NOMO-1 treated with DMSO at 0.1 percent for 48 hours (cell line): ENCODE measurements at regions not wholly inside any gene's neighbourhood (a gene's known extent, or its start where the extent isn't known, plus 50 kb on each side); places are given as distances from the start of the nearest gene placed in this dataset.

Experiments used
- DNase-seq: peaks from one replicate; lab custom pipeline; 2025; ENCODE audit not compliant: unreplicated experiment; lab: John Stamatoyannopoulos, UW

GRCh38 chr13:34217343-34218025 is 399.5 kb downstream of the RFC3 start:
- no peak for DNase-seq

- DNase-seq = no peak
Measured at GRCh38 chr13:34223984-34224383, 406.0 kb downstream of the RFC3 start.

GRCh38 chr13:34224877-34225276 is 406.9 kb downstream of the RFC3 start:
- no peak for DNase-seq

- no peak for DNase-seq
Measured at GRCh38 chr13:34230271-34230670, 412.3 kb downstream of the RFC3 start.

GRCh38 chr13:34241332-34241731 is 423.4 kb downstream of the RFC3 start:
- DNase-seq = no peak

- no peak for DNase-seq
Measured at GRCh38 chr13:34243403-34243802, 425.5 kb downstream of the RFC3 start.

GRCh38 chr13:34246511-34246910 is 428.6 kb downstream of the RFC3 start:
- peak; percentile 34 for DNase-seq

- DNase-seq = no peak
Measured at GRCh38 chr13:34247596-34247995, 429.6 kb downstream of the RFC3 start.

GRCh38 chr13:34249546-34250039 is 431.6 kb downstream of the RFC3 start:
- no peak for DNase-seq

- no peak for DNase-seq
Measured at GRCh38 chr13:34250151-34250670, 432.3 kb downstream of the RFC3 start.

- no peak for DNase-seq
Measured at GRCh38 chr13:34254366-34254765, 436.4 kb downstream of the RFC3 start.

GRCh38 chr13:34255711-34256110 is 437.8 kb downstream of the RFC3 start:
- no peak for DNase-seq

- DNase-seq = peak; percentile 54
Measured at GRCh38 chr13:34256236-34256635, 438.3 kb downstream of the RFC3 start.

- peak; percentile 95 for DNase-seq
Measured at GRCh38 chr13:34257966-34258365, 440.0 kb downstream of the RFC3 start.

- DNase-seq = no peak
Measured at GRCh38 chr13:34258646-34259386, 440.9 kb downstream of the RFC3 start.

- peak; percentile 88 for DNase-seq
Measured at GRCh38 chr13:34263681-34264080, 445.7 kb downstream of the RFC3 start.

GRCh38 chr13:34265046-34265679 is 447.2 kb downstream of the RFC3 start:
- no peak for DNase-seq

- no peak for DNase-seq
Measured at GRCh38 chr13:34276764-34277163, 458.8 kb downstream of the RFC3 start.

GRCh38 chr13:34277936-34278335 is 460.0 kb downstream of the RFC3 start:
- DNase-seq = no peak

GRCh38 chr13:34278780-34279179 is 460.8 kb downstream of the RFC3 start:
- DNase-seq = no peak

- DNase-seq = no peak
Measured at GRCh38 chr13:34290661-34291060, 472.7 kb downstream of the RFC3 start.
